Astrocyte (in vitro differentiated cells and primary cell): ENCODE measurements at regions not wholly inside any gene's neighbourhood (a gene's known extent, or its start where the extent isn't known, plus 50 kb on each side); places are given as distances from the start of the nearest gene placed in this dataset.

Source experiments
- DNase-seq: peaks from one replicate; pipeline ENCODE4 v3.0.0-alpha.2; 2010; ENCODE audit warnings: low read depth
- FAIRE-seq: peaks from 2 replicates; lab custom pipeline; 2011; peaks lifted over from hg19 to GRCh38; lab: Jason Lieb, UNC
- H2AFZ ChIP-seq: 2 replicates; pipeline ENCODE4 v1.6.0; 2012; ENCODE audit warnings: low read depth, low read length, inconsistent platforms
- H3K27ac ChIP-seq: 2 replicates; pipeline ENCODE4 v1.5.1; 2011; ENCODE audit warnings: low read depth, low read length, inconsistent platforms
- H3K27me3 ChIP-seq: 2 replicates; pipeline ENCODE4 v1.6.0; 2011; ENCODE audit warnings: low read length, inconsistent platforms; ENCODE audit not compliant: insufficient read depth
- H3K36me3 ChIP-seq: 2 replicates; pipeline ENCODE4 v1.5.1; 2011; ENCODE audit warnings: low read length, inconsistent platforms; ENCODE audit not compliant: insufficient read depth
- H3K4me1 ChIP-seq: 2 replicates; pipeline ENCODE4 v1.5.1; 2011; ENCODE audit warnings: low read length, inconsistent platforms; ENCODE audit not compliant: insufficient read depth
- H3K4me2 ChIP-seq: 2 replicates; pipeline ENCODE4 v1.6.0; 2012; ENCODE audit warnings: low read length, inconsistent platforms
- H3K4me3 ChIP-seq: 2 replicates; pipeline ENCODE4 v1.5.1; 2011; ENCODE audit warnings: low read depth, mild to moderate bottlenecking, low read length, inconsistent platforms; ENCODE audit not compliant: insufficient read depth
- H3K79me2 ChIP-seq: 2 replicates; pipeline ENCODE4 v1.6.0; 2012; ENCODE audit warnings: mild to moderate bottlenecking, low read length, inconsistent platforms; ENCODE audit not compliant: insufficient read depth
- H3K9ac ChIP-seq: 2 replicates; pipeline ENCODE4 v1.6.0; 2012; ENCODE audit warnings: mild to moderate bottlenecking, low read length, inconsistent platforms
- H3K9me3 ChIP-seq: 2 replicates; pipeline ENCODE4 v1.5.1; 2012; ENCODE audit warnings: low read depth, mild to moderate bottlenecking, low read length, inconsistent platforms; ENCODE audit not compliant: insufficient read depth
- H4K20me1 ChIP-seq: 2 replicates; pipeline ENCODE4 v1.6.0; 2012; ENCODE audit warnings: low read length, inconsistent platforms; ENCODE audit not compliant: insufficient read depth
- H3K27ac Mint-ChIP-seq: one replicate; pipeline ENCODE4 v1.8.0; 2021; ENCODE audit warnings: mild to moderate bottlenecking, mixed read lengths; ENCODE audit not compliant: unreplicated experiment
- H3K27me3 Mint-ChIP-seq: one replicate; pipeline ENCODE4 v1.8.0; 2021; ENCODE audit warnings: low read depth, mixed read lengths; ENCODE audit not compliant: unreplicated experiment
- H3K36me3 Mint-ChIP-seq: one replicate; pipeline ENCODE4 v1.8.0; 2021; ENCODE audit warnings: low read depth, mixed read lengths; ENCODE audit not compliant: unreplicated experiment
- H3K4me1 Mint-ChIP-seq: one replicate; pipeline ENCODE4 v1.8.0; 2021; ENCODE audit warnings: low read depth, mixed read lengths; ENCODE audit not compliant: unreplicated experiment
- H3K4me3 Mint-ChIP-seq: one replicate; pipeline ENCODE4 v1.8.0; 2021; ENCODE audit warnings: mild to moderate bottlenecking, moderate library complexity, mixed read lengths; ENCODE audit not compliant: unreplicated experiment
- H3K9me3 Mint-ChIP-seq: one replicate; pipeline ENCODE4 v1.8.0; 2021; ENCODE audit warnings: mild to moderate bottlenecking, mixed read lengths; ENCODE audit not compliant: unreplicated experiment
- EZH2 ChIP-seq: IDR thresholded peaks from 2 replicates; pipeline ENCODE4 v1.6.1; 2012; ENCODE audit warnings: mild to moderate bottlenecking, low read length, inconsistent platforms; ENCODE audit not compliant: insufficient read depth
- TF ChIP-seq, protein P1 (sequence below): IDR thresholded peaks from 2 replicates; pipeline ENCODE4 v1.5.1; 2011; ENCODE audit warnings: low read depth, mild to moderate bottlenecking, inconsistent platforms, low read length, moderate library complexity; ENCODE audit not compliant: insufficient read depth

DNA sequence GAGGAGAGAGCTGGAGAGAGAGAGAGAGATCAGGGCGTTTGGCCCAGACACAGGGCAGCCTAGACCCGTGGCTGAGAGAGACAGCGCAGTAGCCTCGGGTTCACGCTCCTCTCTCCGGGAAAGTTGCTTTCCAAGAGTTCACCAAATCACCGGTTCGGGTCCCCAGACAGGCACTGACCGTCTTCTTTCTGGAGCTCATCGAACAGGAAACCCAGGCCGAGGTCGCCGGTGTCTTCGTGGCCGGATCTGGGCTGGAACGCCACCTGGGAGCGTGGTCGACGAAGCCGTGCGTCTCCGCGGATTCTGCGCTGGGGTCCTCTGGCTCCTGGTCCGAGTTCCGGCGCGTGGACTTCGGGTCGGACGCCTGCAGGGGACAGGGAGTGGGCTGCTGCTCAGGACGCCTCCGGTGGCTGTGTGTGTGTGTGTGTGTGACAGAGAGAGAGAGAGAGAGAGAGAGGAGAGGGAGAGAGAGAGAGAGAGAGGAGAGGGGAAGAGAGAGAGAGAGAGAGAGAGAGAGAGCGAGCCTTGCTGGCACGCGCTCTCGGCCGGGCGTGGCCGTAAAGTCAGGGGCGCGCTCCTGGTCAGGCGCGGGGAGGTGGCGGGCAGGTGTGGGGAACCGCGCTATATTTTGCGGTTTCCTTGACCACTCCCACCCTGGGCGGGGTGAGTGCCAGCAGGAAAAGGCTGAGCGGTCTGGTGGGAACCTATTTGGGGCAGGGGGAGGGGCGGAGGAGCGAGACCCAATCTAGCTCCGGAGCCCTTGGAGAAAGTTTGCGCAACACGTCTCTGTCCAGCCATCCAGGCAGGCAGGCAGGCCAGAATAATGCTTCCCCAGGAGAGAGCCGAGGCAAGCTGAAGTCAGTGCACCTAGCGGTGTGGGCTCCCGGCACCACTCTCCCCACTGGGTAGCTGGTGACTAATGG, 62.1 kb downstream of the RHOXF2B start:
- H3K36me3 Mint-ChIP-seq: no peaks in the 10 kb centered on the region
- FAIRE-seq (no peak), DNase-seq (no peak)
- H3K4me1 Mint-ChIP-seq: no peaks in the 10 kb centered on the region
- Histone ChIP-seq H2AFZ (no peak overlapping the region), H4K20me1 (no peaks in the 10 kb centered on the region), H3K27ac (no peak overlapping the region), H3K4me3 (no peak overlapping the region), H3K27me3 (peaks cover 17% of the 10 kb centered on the region), H3K4me2 (peak overlapping the region; percentile 52), H3K9ac (no peak overlapping the region), H3K36me3 (no peaks in the 10 kb centered on the region), H3K9me3 (no peaks in the 10 kb centered on the region), H3K4me1 (no peaks in the 10 kb centered on the region), H3K79me2 (no peaks in the 10 kb centered on the region)
- no peak overlapping the region for H3K27ac Mint-ChIP-seq
- TF ChIP-seq, protein P1, sequence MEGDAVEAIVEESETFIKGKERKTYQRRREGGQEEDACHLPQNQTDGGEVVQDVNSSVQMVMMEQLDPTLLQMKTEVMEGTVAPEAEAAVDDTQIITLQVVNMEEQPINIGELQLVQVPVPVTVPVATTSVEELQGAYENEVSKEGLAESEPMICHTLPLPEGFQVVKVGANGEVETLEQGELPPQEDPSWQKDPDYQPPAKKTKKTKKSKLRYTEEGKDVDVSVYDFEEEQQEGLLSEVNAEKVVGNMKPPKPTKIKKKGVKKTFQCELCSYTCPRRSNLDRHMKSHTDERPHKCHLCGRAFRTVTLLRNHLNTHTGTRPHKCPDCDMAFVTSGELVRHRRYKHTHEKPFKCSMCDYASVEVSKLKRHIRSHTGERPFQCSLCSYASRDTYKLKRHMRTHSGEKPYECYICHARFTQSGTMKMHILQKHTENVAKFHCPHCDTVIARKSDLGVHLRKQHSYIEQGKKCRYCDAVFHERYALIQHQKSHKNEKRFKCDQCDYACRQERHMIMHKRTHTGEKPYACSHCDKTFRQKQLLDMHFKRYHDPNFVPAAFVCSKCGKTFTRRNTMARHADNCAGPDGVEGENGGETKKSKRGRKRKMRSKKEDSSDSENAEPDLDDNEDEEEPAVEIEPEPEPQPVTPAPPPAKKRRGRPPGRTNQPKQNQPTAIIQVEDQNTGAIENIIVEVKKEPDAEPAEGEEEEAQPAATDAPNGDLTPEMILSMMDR: no peak
- TF ChIP-seq EZH2: peak; percentile 46
- H3K27me3 Mint-ChIP-seq: peaks cover 68% of the 10 kb centered on the region
- peak overlapping the region; percentile 71 for H3K4me3 Mint-ChIP-seq
- no peaks in the 10 kb centered on the region for H3K9me3 Mint-ChIP-seq

- no peak for DNase-seq
- Histone ChIP-seq H3K9ac (no peak overlapping the region), H3K27me3 (peaks cover 17% of the 10 kb centered on the region), H3K79me2 (no peaks in the 10 kb centered on the region), H3K4me3 (no peak overlapping the region), H3K27ac (no peak overlapping the region), H4K20me1 (no peaks in the 10 kb centered on the region), H3K9me3 (no peaks in the 10 kb centered on the region), H3K36me3 (no peaks in the 10 kb centered on the region), H3K4me2 (peak overlapping the region; percentile 52), H2AFZ (no peak overlapping the region), H3K4me1 (no peaks in the 10 kb centered on the region)
- Mint-ChIP-seq H3K27ac (no peak overlapping the region), H3K27me3 (peaks cover 61% of the 10 kb centered on the region), H3K36me3 (no peaks in the 10 kb centered on the region), H3K9me3 (no peaks in the 10 kb centered on the region), H3K4me1 (no peaks in the 10 kb centered on the region), H3K4me3 (peak overlapping the region; percentile 54)
- FAIRE-seq: no peak
- TF ChIP-seq, protein P1: no peak
- TF ChIP-seq EZH2: no peak
Measured at GRCh38 chrX:120014354-120015130, 62.9 kb downstream of the RHOXF2B start.
